GM12878 (cell line): ENCODE measurements at regions not wholly inside any gene's neighbourhood (a gene's known extent, or its start where the extent isn't known, plus 50 kb on each side); places are given as distances from the start of the nearest gene placed in this dataset.

ENCODE experiments used
- CBX3 ChIP-seq: fragments of 200-600 bp; sonication (generic); IDR thresholded peaks from 2 replicates; pipeline ENCODE4 v1.6.1; 2016; ENCODE audit warnings: low read depth, borderline replicate concordance
- IRF4 ChIP-seq: IDR thresholded peaks from 2 replicates; pipeline ENCODE4 v1.6.1; 2011; ENCODE audit warnings: low read depth, low read length
- POLR2A ChIP-seq: IDR thresholded peaks from 2 replicates; pipeline ENCODE4 v1.6.1; 2011; ENCODE audit warnings: low read depth, mild to moderate bottlenecking, low read length
- SMAD5 ChIP-seq: IDR thresholded peaks from 2 replicates; pipeline ENCODE4 v1.6.1; 2016; ENCODE audit warnings: antibody characterized with exemption, low read depth
- SMC3 ChIP-seq: IDR thresholded peaks from 2 replicates; pipeline ENCODE4 v1.6.1; 2011; ENCODE audit warnings: low read length, improper control_type of control experiment, borderline replicate concordance
- SREBF2 ChIP-seq: IDR thresholded peaks from 2 replicates; pipeline ENCODE4 v1.6.1; 2012; ENCODE audit warnings: mild to moderate bottlenecking, low read length
- TAF1 ChIP-seq: IDR thresholded peaks from 2 replicates; pipeline ENCODE4 v1.6.1; 2011; ENCODE audit warnings: mild to moderate bottlenecking, low read depth, low read length, borderline replicate concordance
- TCF12 ChIP-seq: IDR thresholded peaks from 2 replicates; pipeline ENCODE4 v1.6.1; 2011; ENCODE audit warnings: low read depth, mild to moderate bottlenecking, low read length
- TF ChIP-seq, protein P1 (sequence below), 3 experiments: IDR thresholded peaks in 2 of 3; conservative IDR thresholded peaks in 1 of 3; 2 replicates each; pipeline ENCODE4 v1.5.1; 2011; ENCODE audit warnings: low read depth in 3 of 3, low read length in 3 of 3, mild to moderate bottlenecking in 3 of 3, control low read depth in 2 of 3, moderate library complexity in 2 of 3, inconsistent platforms in 1 of 3, mixed read lengths in 1 of 3; ENCODE audit not compliant: control insufficient read depth in 2 of 3, insufficient read depth in 1 of 3; ENCODE audit errors: extremely low read depth in 1 of 3
- TF ChIP-seq, protein P2 (sequence below): IDR thresholded peaks from 2 replicates; pipeline ENCODE4 v1.6.1; 2012; ENCODE audit warnings: mild to moderate bottlenecking, low read depth, low read length
- TF ChIP-seq, protein P3 (sequence below): IDR thresholded peaks from 2 replicates; pipeline ENCODE4 v1.6.1; 2011; ENCODE audit warnings: low read depth, low read length, improper control_type of control experiment, borderline replicate concordance

DNA sequence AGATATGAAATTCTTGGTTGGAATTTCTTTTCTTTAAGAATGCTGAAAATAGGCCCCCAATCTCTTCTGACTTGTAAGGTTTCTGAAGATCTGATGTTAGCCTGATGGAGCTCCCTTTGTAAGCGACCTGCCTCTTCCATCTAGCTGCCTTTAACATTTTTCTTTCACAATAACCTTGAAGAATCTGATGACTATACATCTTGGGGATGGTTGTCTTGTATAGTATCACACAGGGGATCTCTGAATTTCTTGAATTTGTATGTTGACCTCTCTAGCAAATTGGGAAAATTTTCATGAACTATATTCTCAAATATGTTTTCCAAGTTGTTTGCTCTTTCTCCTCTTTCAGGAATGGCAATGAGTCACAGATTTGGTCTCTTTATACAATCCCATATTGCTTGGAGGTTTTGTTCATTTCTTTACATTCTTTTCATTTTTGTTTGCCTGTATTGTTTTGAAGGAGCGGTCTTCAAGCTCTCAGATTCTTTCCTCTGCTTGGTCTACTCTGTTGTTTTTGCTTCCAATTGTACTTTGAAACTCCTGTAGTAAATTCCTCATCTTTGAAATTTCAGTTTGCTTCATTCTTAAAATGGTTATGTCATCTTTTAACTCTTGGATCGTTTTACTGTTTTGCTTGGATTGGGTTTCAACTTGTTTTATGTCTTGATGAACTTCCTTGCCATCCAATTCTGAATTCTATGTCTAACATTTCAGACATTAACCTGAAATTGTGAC lies 245.2 kb upstream of the TARS1 start:
- TF ChIP-seq SMC3 (no peak), CBX3 (no peak), IRF4 (no peak), SREBF2 (no peak), SMAD5 (no peak), TCF12 (no peak), TAF1 (no peak), POLR2A (no peak)
- TF ChIP-seq, protein P1, sequence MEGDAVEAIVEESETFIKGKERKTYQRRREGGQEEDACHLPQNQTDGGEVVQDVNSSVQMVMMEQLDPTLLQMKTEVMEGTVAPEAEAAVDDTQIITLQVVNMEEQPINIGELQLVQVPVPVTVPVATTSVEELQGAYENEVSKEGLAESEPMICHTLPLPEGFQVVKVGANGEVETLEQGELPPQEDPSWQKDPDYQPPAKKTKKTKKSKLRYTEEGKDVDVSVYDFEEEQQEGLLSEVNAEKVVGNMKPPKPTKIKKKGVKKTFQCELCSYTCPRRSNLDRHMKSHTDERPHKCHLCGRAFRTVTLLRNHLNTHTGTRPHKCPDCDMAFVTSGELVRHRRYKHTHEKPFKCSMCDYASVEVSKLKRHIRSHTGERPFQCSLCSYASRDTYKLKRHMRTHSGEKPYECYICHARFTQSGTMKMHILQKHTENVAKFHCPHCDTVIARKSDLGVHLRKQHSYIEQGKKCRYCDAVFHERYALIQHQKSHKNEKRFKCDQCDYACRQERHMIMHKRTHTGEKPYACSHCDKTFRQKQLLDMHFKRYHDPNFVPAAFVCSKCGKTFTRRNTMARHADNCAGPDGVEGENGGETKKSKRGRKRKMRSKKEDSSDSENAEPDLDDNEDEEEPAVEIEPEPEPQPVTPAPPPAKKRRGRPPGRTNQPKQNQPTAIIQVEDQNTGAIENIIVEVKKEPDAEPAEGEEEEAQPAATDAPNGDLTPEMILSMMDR (IDR thresholded peaks at IDR 0.05 in 2 of 3, conservative IDR thresholded peaks at IDR 0.05 in 1 of 3; ENCODE audit: control insufficient read depth in 2 of 3, extremely low read depth in 1 of 3, insufficient read depth in 1 of 3, low read depth in 3 of 3, low read length in 3 of 3) = no peak
- TF ChIP-seq, protein P2, sequence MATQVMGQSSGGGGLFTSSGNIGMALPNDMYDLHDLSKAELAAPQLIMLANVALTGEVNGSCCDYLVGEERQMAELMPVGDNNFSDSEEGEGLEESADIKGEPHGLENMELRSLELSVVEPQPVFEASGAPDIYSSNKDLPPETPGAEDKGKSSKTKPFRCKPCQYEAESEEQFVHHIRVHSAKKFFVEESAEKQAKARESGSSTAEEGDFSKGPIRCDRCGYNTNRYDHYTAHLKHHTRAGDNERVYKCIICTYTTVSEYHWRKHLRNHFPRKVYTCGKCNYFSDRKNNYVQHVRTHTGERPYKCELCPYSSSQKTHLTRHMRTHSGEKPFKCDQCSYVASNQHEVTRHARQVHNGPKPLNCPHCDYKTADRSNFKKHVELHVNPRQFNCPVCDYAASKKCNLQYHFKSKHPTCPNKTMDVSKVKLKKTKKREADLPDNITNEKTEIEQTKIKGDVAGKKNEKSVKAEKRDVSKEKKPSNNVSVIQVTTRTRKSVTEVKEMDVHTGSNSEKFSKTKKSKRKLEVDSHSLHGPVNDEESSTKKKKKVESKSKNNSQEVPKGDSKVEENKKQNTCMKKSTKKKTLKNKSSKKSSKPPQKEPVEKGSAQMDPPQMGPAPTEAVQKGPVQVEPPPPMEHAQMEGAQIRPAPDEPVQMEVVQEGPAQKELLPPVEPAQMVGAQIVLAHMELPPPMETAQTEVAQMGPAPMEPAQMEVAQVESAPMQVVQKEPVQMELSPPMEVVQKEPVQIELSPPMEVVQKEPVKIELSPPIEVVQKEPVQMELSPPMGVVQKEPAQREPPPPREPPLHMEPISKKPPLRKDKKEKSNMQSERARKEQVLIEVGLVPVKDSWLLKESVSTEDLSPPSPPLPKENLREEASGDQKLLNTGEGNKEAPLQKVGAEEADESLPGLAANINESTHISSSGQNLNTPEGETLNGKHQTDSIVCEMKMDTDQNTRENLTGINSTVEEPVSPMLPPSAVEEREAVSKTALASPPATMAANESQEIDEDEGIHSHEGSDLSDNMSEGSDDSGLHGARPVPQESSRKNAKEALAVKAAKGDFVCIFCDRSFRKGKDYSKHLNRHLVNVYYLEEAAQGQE = no peak
- TF ChIP-seq, protein P3, sequence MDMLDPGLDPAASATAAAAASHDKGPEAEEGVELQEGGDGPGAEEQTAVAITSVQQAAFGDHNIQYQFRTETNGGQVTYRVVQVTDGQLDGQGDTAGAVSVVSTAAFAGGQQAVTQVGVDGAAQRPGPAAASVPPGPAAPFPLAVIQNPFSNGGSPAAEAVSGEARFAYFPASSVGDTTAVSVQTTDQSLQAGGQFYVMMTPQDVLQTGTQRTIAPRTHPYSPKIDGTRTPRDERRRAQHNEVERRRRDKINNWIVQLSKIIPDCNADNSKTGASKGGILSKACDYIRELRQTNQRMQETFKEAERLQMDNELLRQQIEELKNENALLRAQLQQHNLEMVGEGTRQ = no peak
